H1 (cell line): ENCODE measurements at regions not wholly inside any gene's neighbourhood (a gene's known extent, or its start where the extent isn't known, plus 50 kb on each side); places are given as distances from the start of the nearest gene placed in this dataset.

Experiments
- CTCF ChIA-PET: fragments of 300-600 bp; sonication (Branson Sonifier 250); formaldehyde crosslinking; loops from one replicate; lab custom pipeline; 2021; ENCODE audit not compliant: partially characterized antibody; lab: Charles Lee
- POLR2A ChIA-PET: fragments of 300-600 bp; sonication (Branson Sonifier 250); formaldehyde crosslinking; loops from one replicate; lab custom pipeline; 2021; ENCODE audit warnings: inconsistent platforms; ENCODE audit not compliant: partially characterized antibody; lab: Charles Lee
- DNase-seq, 2 experiments: peaks; one replicate each; pipeline versions ENCODE4 v3.0.0 to v3.0.0-alpha.2; 2010 to 2022; ENCODE audit warnings: low spot score in 2 of 2, low read depth in 1 of 2, mixed read lengths in 1 of 2
- FAIRE-seq: peaks from 2 replicates; lab custom pipeline; 2011; peaks lifted over from hg19 to GRCh38; lab: Jason Lieb, UNC
- H2AFZ ChIP-seq: 2 replicates; pipeline ENCODE4 v1.8.1; 2012; ENCODE audit warnings: low read length, inconsistent platforms
- H2AK5ac ChIP-seq: 2 replicates; pipeline ENCODE4 v1.6.1; 2013; ENCODE audit warnings: low read depth, low read length
- H2BK120ac ChIP-seq: replicated peaks from 2 replicates; pipeline ENCODE3; 2013; ENCODE audit warnings: low read depth, low read length, inconsistent platforms
- H2BK12ac ChIP-seq: 2 replicates; pipeline ENCODE4 v1.6.1; 2013; ENCODE audit warnings: low read depth, low read length
- H2BK15ac ChIP-seq: 2 replicates; pipeline ENCODE4 v1.6.1; 2013; ENCODE audit warnings: low read length
- H2BK20ac ChIP-seq: 2 replicates; pipeline ENCODE4 v1.6.1; 2013; ENCODE audit warnings: low read length
- H2BK5ac ChIP-seq: 2 replicates; pipeline ENCODE4 v1.6.1; 2013; ENCODE audit warnings: low read depth, low read length
- H3K14ac ChIP-seq: 2 replicates; pipeline ENCODE4 v1.6.1; 2013; ENCODE audit warnings: inconsistent platforms; ENCODE audit not compliant: insufficient read length
- H3K18ac ChIP-seq: 2 replicates; pipeline ENCODE4 v1.6.1; 2013; ENCODE audit warnings: low read length; ENCODE audit errors: extremely low read depth
- H3K23ac ChIP-seq: 2 replicates; pipeline ENCODE4 v1.6.1; 2013; ENCODE audit warnings: inconsistent platforms; ENCODE audit not compliant: insufficient read length
- H3K23me2 ChIP-seq: 2 replicates; pipeline ENCODE4 v1.6.1; 2013; ENCODE audit warnings: low read depth, low read length
- H3K27ac ChIP-seq: 2 replicates; pipeline ENCODE4 v1.6.1; 2011; ENCODE audit warnings: low read depth, low read length, inconsistent platforms
- H3K27me3 ChIP-seq, 4 experiments: replicated peaks in 1 of 4; 1 replicate in 1 of 4; 2 replicates in 3 of 4; pipeline versions ENCODE4 v1.6.1 to v1.8.1; 2011 to 2013; ENCODE audit warnings: low read length in 3 of 4, mild to moderate bottlenecking in 3 of 4, inconsistent platforms in 2 of 4, mixed read lengths in 2 of 4, moderate library complexity in 1 of 4; ENCODE audit not compliant: control insufficient read depth in 3 of 4, insufficient read depth in 3 of 4; ENCODE audit errors: extremely low read depth in 1 of 4
- H3K36me3 ChIP-seq, 4 experiments: 2 replicates each; pipeline versions ENCODE4 v1.6.1 to v1.8.1; 2011 to 2013; ENCODE audit warnings: mild to moderate bottlenecking in 4 of 4, low read length in 3 of 4, moderate library complexity in 2 of 4, control low read depth in 1 of 4, inconsistent platforms in 1 of 4; ENCODE audit not compliant: insufficient read depth in 4 of 4, control insufficient read depth in 2 of 4
- H3K4ac ChIP-seq: replicated peaks from 2 replicates; pipeline ENCODE3; 2013; ENCODE audit warnings: low read length, low read depth, mixed read lengths, inconsistent platforms; ENCODE audit not compliant: insufficient read length
- H3K4me1 ChIP-seq, 4 experiments: replicated peaks in 1 of 4; 1 replicate in 1 of 4; 2 replicates in 3 of 4; pipeline versions ENCODE4 v1.6.1 to v1.8.1; 2011 to 2013; ENCODE audit warnings: low read length in 3 of 4, inconsistent platforms in 2 of 4, mixed read lengths in 1 of 4; ENCODE audit not compliant: insufficient read depth in 4 of 4, control insufficient read depth in 3 of 4
- H3K4me2 ChIP-seq, 2 experiments: 2 replicates each; pipeline versions ENCODE4 v1.6.1 to v1.8.1; 2011 to 2013; ENCODE audit warnings: low read depth in 2 of 2, low read length in 2 of 2, control low read depth in 1 of 2, inconsistent platforms in 1 of 2, mild to moderate bottlenecking in 1 of 2; ENCODE audit not compliant: insufficient read depth in 1 of 2
- H3K4me3 ChIP-seq, 4 experiments: fragments of 200-600, 300-600 bp in 1 of 4; sonication (generic), shearing (Covaris generic), sonication (Bioruptor Twin) in 1 of 4; 2 replicates each; pipeline versions ENCODE4 v1.5.1 to v1.8.1; 2011 to 2016; ENCODE audit warnings: low read length in 4 of 4, low read depth in 3 of 4, control low read depth in 2 of 4, inconsistent platforms in 2 of 4, mild to moderate bottlenecking in 2 of 4, mixed read lengths in 1 of 4, moderate library complexity in 1 of 4; ENCODE audit not compliant: insufficient read depth in 2 of 4; ENCODE audit errors: extremely low read depth in 1 of 4
- H3K56ac ChIP-seq: replicated peaks from 2 replicates; pipeline ENCODE3; 2013; ENCODE audit warnings: low read depth, mild to moderate bottlenecking, mixed read lengths, low read length, inconsistent platforms; ENCODE audit not compliant: insufficient read length
- H3K79me1 ChIP-seq: 2 replicates; pipeline ENCODE4 v1.6.1; 2013; ENCODE audit warnings: low read depth, low read length, control low read depth
- H3K79me2 ChIP-seq, 2 experiments: 2 replicates each; pipeline versions ENCODE4 v1.6.1 to v1.8.1; 2012 to 2013; ENCODE audit warnings: low read length in 2 of 2, mild to moderate bottlenecking in 2 of 2, inconsistent platforms in 1 of 2; ENCODE audit not compliant: insufficient read depth in 2 of 2, control insufficient read depth in 1 of 2
- H3K9ac ChIP-seq, 4 experiments: replicated peaks in 1 of 4; 1 replicate in 1 of 4; 2 replicates in 3 of 4; pipeline versions ENCODE4 v1.6.1 to v1.8.1; 2011 to 2013; ENCODE audit warnings: low read depth in 3 of 4, low read length in 3 of 4, control low read depth in 2 of 4, mild to moderate bottlenecking in 2 of 4, moderate library complexity in 2 of 4, inconsistent platforms in 1 of 4; ENCODE audit errors: extremely low read depth in 1 of 4
- H3K9me3 ChIP-seq, 2 experiments: 2 replicates each; pipeline versions ENCODE4 v1.6.1 to v1.8.1; 2012 to 2013; ENCODE audit warnings: mild to moderate bottlenecking in 2 of 2, moderate library complexity in 2 of 2, control low read depth in 1 of 2, inconsistent platforms in 1 of 2, low read depth in 1 of 2, low read length in 1 of 2, mixed read lengths in 1 of 2; ENCODE audit not compliant: insufficient read depth in 2 of 2
- H4K20me1 ChIP-seq, 2 experiments: replicated peaks in 1 of 2; 2 replicates each; pipeline versions ENCODE3 to v1.8.1; 2011 to 2013; ENCODE audit warnings: inconsistent platforms in 2 of 2, low read length in 2 of 2, mild to moderate bottlenecking in 1 of 2; ENCODE audit not compliant: insufficient read depth in 2 of 2, control insufficient read depth in 1 of 2
- H4K5ac ChIP-seq: 2 replicates; pipeline ENCODE4 v1.6.1; 2013; ENCODE audit warnings: low read length, low read depth, mixed read lengths, inconsistent platforms; ENCODE audit not compliant: insufficient read length
- H4K8ac ChIP-seq: 2 replicates; pipeline ENCODE4 v1.8.0; 2013; ENCODE audit warnings: mild to moderate bottlenecking, moderate library complexity, low read length, inconsistent platforms; ENCODE audit not compliant: insufficient read depth; ENCODE audit errors: extremely low read depth
- H4K91ac ChIP-seq: replicated peaks from 2 replicates; pipeline ENCODE3; 2013; ENCODE audit warnings: low read length, mixed read lengths, inconsistent platforms; ENCODE audit not compliant: insufficient read length
- BCL11A ChIP-seq, 2 experiments: IDR thresholded peaks; one replicate each; pipeline ENCODE4 v1.6.1; 2011; ENCODE audit warnings: low read depth in 2 of 2, low read length in 2 of 2, mild to moderate bottlenecking in 2 of 2
- CEBPB ChIP-seq: IDR thresholded peaks from 2 replicates; pipeline ENCODE4 v1.6.1; 2012; ENCODE audit warnings: low read depth, low read length
- CTBP2 ChIP-seq: IDR thresholded peaks from 2 replicates; pipeline ENCODE4 v1.7.0; 2011; ENCODE audit warnings: borderline replicate concordance, mild to moderate bottlenecking, moderate library complexity, mixed read lengths, low read length; ENCODE audit not compliant: insufficient read depth, insufficient read length
- KDM1A ChIP-seq: fragments of 200-600, 300-600 bp; sonication (generic); IDR thresholded peaks from 2 replicates; pipeline ENCODE4 v1.7.1; 2016; ENCODE audit warnings: mild to moderate bottlenecking, low read length, borderline replicate concordance
- SP4 ChIP-seq: IDR thresholded peaks from 2 replicates; pipeline ENCODE4 v1.6.1; 2012; ENCODE audit warnings: low read length, inconsistent platforms
- SRF ChIP-seq: IDR thresholded peaks from 2 replicates; pipeline ENCODE4 v1.6.1; 2011; ENCODE audit warnings: mild to moderate bottlenecking, low read depth, low read length, moderate library complexity
- TBP ChIP-seq: IDR thresholded peaks from 2 replicates; pipeline ENCODE4 v1.6.1; 2011; ENCODE audit warnings: low read depth, low read length, improper control_type of control experiment
- ZNF274 ChIP-seq: IDR thresholded peaks from 2 replicates; pipeline ENCODE4 v1.7.0; 2012; ENCODE audit warnings: low read length, borderline replicate concordance; ENCODE audit errors: extremely low read depth
- WGBS, 2 experiments: shearing (Covaris generic) in 1 of 2; methylation state at CpG; one replicate each; pipeline versions ENCODE4 v1.1.6 to v1.1.7; 2013 to 2015; ENCODE audit warnings: low lambda C conversion rate in 2 of 2, mixed read lengths in 2 of 2, inconsistent platforms in 1 of 2, low coverage in 1 of 2, missing lambda C conversion rate in 1 of 2; ENCODE audit not compliant: insufficient replicate concordance in 2 of 2, insufficient coverage in 1 of 2, insufficient read length in 1 of 2; ENCODE audit errors: extremely low coverage in 1 of 2, missing lambda C conversion rate in 1 of 2; 5-methylcytosine and 5-hydroxymethylcytosine counted together

- FAIRE-seq: no peak
- no peak for TF ChIP-seq BCL11A (IDR thresholded peaks at IDR 0.05; ENCODE audit: low read depth in 2 of 2, low read length in 2 of 2)
- no peak for TF ChIP-seq SP4
- TF ChIP-seq CEBPB: no peak
- no peak for TF ChIP-seq KDM1A
- TF ChIP-seq CTBP2: no peak
- TF ChIP-seq SRF: no peak
- no peak for TF ChIP-seq ZNF274
- no peak for TF ChIP-seq TBP
- H3K4me2 ChIP-seq: no peak overlapping the region
- no peak overlapping the region for H2BK12ac ChIP-seq
- H3K23ac ChIP-seq: no peak overlapping the region
- ChIA-PET POLR2A (interaction anchor here (1.1 to 1.3 kb wide), 2 partner anchors 11 to 18 kb away, joined by 3 to 4 read pairs; no protein-coding TSS in a partner anchor), CTCF (interaction anchor here (0.9 to 1.4 kb wide), 5 partner anchors 13 to 72 kb away, joined by 3 to 4 read pairs (median 3); no protein-coding TSS in a partner anchor)
- no peak overlapping the region for H3K9ac ChIP-seq
- H2AK5ac ChIP-seq: no peak overlapping the region
- H2BK15ac ChIP-seq: no peak overlapping the region
- no peak overlapping the region for H2BK20ac ChIP-seq
- no peak overlapping the region for H3K56ac ChIP-seq
- H3K79me1 ChIP-seq: no peaks in the 10 kb centered on the region
- H3K27me3 ChIP-seq: no peaks in the 10 kb centered on the region
- no peaks in the 10 kb centered on the region for H3K23me2 ChIP-seq
- no peaks in the 10 kb centered on the region for H3K36me3 ChIP-seq
- no peak overlapping the region for H3K4me3 ChIP-seq
- no peak overlapping the region for H3K4ac ChIP-seq
- H3K14ac ChIP-seq: no peak overlapping the region
- no peak overlapping the region for H2BK5ac ChIP-seq
- H2AFZ ChIP-seq: no peak overlapping the region
- no peak overlapping the region for H4K8ac ChIP-seq
- peaks cover 5 to 9% of the 10 kb centered on the region in 2 experiments; a peak in 3 of 4 replicates for H3K9me3 ChIP-seq
- no peak overlapping the region for H3K18ac ChIP-seq
- no peaks in the 10 kb centered on the region; a peak in 1 of 7 replicates for H3K4me1 ChIP-seq
- no peaks in the 10 kb centered on the region for H4K20me1 ChIP-seq
- DNase-seq: no peak
- H4K5ac ChIP-seq: no peak overlapping the region
- no peak overlapping the region for H2BK120ac ChIP-seq
- WGBS, 2 experiments: 58% methylated on average over 1 of the region's 1 CpG; no CpG with 5 or more reads in 1 of the 2 experiments
- no peak overlapping the region for H4K91ac ChIP-seq
- no peak overlapping the region for H3K27ac ChIP-seq
- no peaks in the 10 kb centered on the region for H3K79me2 ChIP-seq
Observed at GRCh38 chr20:51253280-51253679, 230.4 kb upstream of the KCNG1 start.
